Skeletal muscle tissue (tissue), 3 donors: ENCODE measurements at regions not wholly inside any gene's neighbourhood (a gene's known extent, or its start where the extent isn't known, plus 50 kb on each side); places are given as distances from the start of the nearest gene placed in this dataset.

Experiments
- H3K27ac ChIP-seq: one replicate; pipeline ENCODE4 v1.7.0; 2013; ENCODE audit warnings: mild to moderate bottlenecking, low read depth, low read length, inconsistent platforms
- H3K27me3 ChIP-seq, 3 donors: one replicate each; pipeline ENCODE4 v1.7.0; 2013; ENCODE audit warnings: low read length in 3 of 3; ENCODE audit not compliant: control insufficient read depth in 3 of 3, insufficient read depth in 3 of 3
- H3K36me3 ChIP-seq, 3 donors: one replicate each; pipeline ENCODE4 v1.7.0; 2013; ENCODE audit warnings: low read length in 3 of 3; ENCODE audit not compliant: control insufficient read depth in 3 of 3, insufficient read depth in 3 of 3
- H3K4me1 ChIP-seq, 3 donors: one replicate each; pipeline ENCODE4 v1.7.0; 2013; ENCODE audit warnings: low read length in 3 of 3, mild to moderate bottlenecking in 3 of 3; ENCODE audit not compliant: control insufficient read depth in 3 of 3, insufficient read depth in 3 of 3
- H3K4me3 ChIP-seq, 3 donors: one replicate each; pipeline ENCODE4 v1.7.0; 2013; ENCODE audit warnings: low read length in 3 of 3
- H3K9ac ChIP-seq, 3 donors: one replicate each; pipeline ENCODE4 v1.7.0; 2013; ENCODE audit warnings: low read length in 3 of 3, mild to moderate bottlenecking in 3 of 3, moderate library complexity in 2 of 3, low read depth in 1 of 3
- H3K9me3 ChIP-seq, 3 donors: one replicate each; pipeline ENCODE4 v1.7.0; 2013; ENCODE audit warnings: low read length in 3 of 3; ENCODE audit not compliant: control insufficient read depth in 3 of 3
- donor health status: Osteomylitis.

- H3K4me3 ChIP-seq = no peak overlapping the region
- H3K27me3 ChIP-seq = peaks cover 4 to 14% (median 9%) of the 10 kb centered on the region in 3 donors
- H3K9me3 ChIP-seq = no peaks in the 10 kb centered on the region
- no peak overlapping the region for H3K27ac ChIP-seq
- no peaks in the 10 kb centered on the region for H3K36me3 ChIP-seq
- H3K4me1 ChIP-seq = no peaks in the 10 kb centered on the region
- no peak overlapping the region for H3K9ac ChIP-seq
These were observed 239.7 kb downstream of the SH3BP4 start for GRCh38 chr2:235191486-235191885.

GRCh38 chr2:235191978-235192377 lies 240.2 kb downstream of the SH3BP4 start:
- Histone ChIP-seq H3K36me3 (no peaks in the 10 kb centered on the region), H3K9ac (no peak overlapping the region), H3K4me1 (no peaks in the 10 kb centered on the region), H3K4me3 (no peak overlapping the region), H3K27ac (no peak overlapping the region), H3K9me3 (no peaks in the 10 kb centered on the region), H3K27me3 (peaks cover 4 to 14% (median 9%) of the 10 kb centered on the region in 3 donors)

GRCh38 chr2:235194351-235194750 lies 242.5 kb downstream of the SH3BP4 start:
- peaks cover 4 to 14% (median 4%) of the 10 kb centered on the region in 3 donors for H3K27me3 ChIP-seq
- H3K36me3 ChIP-seq = no peaks in the 10 kb centered on the region
- H3K9ac ChIP-seq = no peak overlapping the region
- no peak overlapping the region for H3K27ac ChIP-seq
- H3K4me3 ChIP-seq = no peak overlapping the region
- no peaks in the 10 kb centered on the region for H3K4me1 ChIP-seq
- H3K9me3 ChIP-seq = no peaks in the 10 kb centered on the region

DNA sequence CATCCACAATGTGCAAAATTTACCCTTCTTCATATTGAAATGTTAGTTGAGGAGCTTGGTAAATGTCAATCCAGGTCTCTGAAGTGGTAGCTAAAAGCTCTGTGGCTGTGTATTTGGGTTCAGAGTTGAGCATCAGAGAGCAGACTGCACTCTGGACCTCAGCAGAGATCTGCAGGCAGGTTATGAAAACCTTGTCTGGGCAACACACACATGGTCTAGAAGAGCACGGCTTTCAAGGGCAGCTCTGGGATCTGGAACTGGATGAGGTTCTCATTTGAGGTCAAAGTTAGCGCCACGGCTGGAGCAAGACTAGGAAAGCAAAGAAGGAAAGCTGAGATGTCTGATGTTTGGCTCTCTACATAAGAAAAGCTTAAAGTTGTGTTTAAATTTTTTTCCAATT lies 243.0 kb downstream of the SH3BP4 start:
- Histone ChIP-seq H3K9ac (no peak overlapping the region), H3K36me3 (no peaks in the 10 kb centered on the region), H3K9me3 (no peaks in the 10 kb centered on the region), H3K4me1 (no peaks in the 10 kb centered on the region), H3K4me3 (no peak overlapping the region), H3K27me3 (peaks cover 4 to 14% (median 4%) of the 10 kb centered on the region in 3 donors), H3K27ac (no peak overlapping the region)

DNA sequence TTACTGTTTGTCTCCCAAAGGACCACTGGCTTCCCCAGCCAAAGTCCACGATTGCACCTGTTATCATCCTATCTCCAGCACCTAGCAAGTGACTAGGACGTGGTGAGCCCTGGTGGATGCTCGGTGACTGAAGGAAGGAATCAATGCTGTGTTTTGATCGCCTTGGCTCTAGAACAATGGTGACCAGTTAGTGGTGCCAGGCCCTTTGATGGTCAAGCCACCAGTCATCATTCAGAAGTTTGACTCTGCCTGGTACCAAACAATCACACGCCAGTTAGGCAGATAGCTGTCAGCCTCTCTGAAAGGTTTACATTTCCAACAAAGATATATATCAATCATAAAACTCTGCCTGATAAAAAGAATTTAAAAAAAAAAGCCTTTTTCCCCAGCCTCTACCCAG lies 244.1 kb downstream of the SH3BP4 start:
- no peaks in the 10 kb centered on the region for H3K9me3 ChIP-seq
- H3K9ac ChIP-seq = no peak overlapping the region
- no peaks in the 10 kb centered on the region for H3K4me1 ChIP-seq
- H3K4me3 ChIP-seq = no peak overlapping the region
- H3K36me3 ChIP-seq = no peaks in the 10 kb centered on the region
- H3K27me3 ChIP-seq = peaks cover 4 to 14% (median 4%) of the 10 kb centered on the region in 3 donors
- no peak overlapping the region for H3K27ac ChIP-seq

GRCh38 chr2:235199128-235199527 lies 247.3 kb downstream of the SH3BP4 start:
- no peak overlapping the region for H3K4me3 ChIP-seq
- no peak overlapping the region for H3K27ac ChIP-seq
- no peak overlapping the region for H3K9ac ChIP-seq
- H3K27me3 ChIP-seq = peaks cover 3 to 9% (median 8%) of the 10 kb centered on the region in 3 donors
- no peaks in the 10 kb centered on the region for H3K9me3 ChIP-seq
- no peaks in the 10 kb centered on the region for H3K36me3 ChIP-seq
- H3K4me1 ChIP-seq = no peaks in the 10 kb centered on the region

DNA sequence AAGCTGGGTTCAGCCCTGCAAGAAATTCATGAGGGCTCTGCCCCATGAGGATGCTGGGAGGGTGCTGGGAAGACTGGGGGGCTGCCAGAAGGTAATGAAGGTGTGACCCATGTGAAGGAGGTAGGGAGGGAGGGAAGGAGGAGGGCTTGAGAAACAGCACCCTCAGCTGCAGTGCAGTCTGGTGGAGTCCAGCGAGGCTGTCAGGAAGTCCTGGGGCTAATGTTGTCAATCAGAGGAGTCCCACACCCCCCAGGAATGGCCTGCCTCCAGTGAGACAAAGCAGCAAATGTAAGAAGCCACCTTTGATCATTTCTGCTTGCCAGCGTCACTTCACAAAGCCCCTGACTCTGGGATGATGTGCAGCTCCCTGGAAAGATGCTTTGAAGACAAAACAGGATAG lies 248.4 kb downstream of the SH3BP4 start:
- Histone ChIP-seq H3K27ac (no peak overlapping the region), H3K4me1 (no peaks in the 10 kb centered on the region), H3K27me3 (peaks cover 3 to 7% (median 5%) of the 10 kb centered on the region in 3 donors), H3K36me3 (no peaks in the 10 kb centered on the region), H3K9me3 (no peaks in the 10 kb centered on the region), H3K9ac (no peak overlapping the region), H3K4me3 (no peak overlapping the region)

GRCh38 chr2:235201756-235202155 lies 249.9 kb downstream of the SH3BP4 start:
- H3K9ac ChIP-seq = no peak overlapping the region
- H3K27me3 ChIP-seq = peaks cover 4 to 11% (median 7%) of the 10 kb centered on the region in 3 donors
- no peaks in the 10 kb centered on the region for H3K4me1 ChIP-seq
- no peak overlapping the region for H3K4me3 ChIP-seq
- no peak overlapping the region for H3K27ac ChIP-seq
- no peaks in the 10 kb centered on the region for H3K36me3 ChIP-seq
- H3K9me3 ChIP-seq = no peaks in the 10 kb centered on the region

DNA sequence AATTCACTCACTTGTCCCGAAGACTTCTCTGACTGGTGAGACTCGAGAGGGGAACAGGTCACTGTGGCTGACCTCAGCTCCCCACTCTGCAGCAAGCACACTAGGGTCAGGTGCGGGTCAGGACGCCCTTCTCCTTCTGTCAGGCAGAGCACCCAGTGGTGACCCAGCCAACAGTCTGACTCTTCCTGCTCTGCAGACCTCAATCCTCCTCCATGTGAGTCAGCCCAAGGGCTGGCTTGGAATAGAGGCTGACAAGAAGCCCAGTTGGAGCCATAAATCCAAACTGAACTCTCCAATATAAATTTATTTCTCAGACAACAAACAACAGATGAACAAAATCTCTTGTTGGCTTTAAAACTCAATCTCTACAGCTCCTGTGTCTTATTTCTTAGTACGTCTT lies 253.1 kb downstream of the SH3BP4 start:
- H3K27me3 ChIP-seq = peaks cover 4 to 13% (median 12%) of the 10 kb centered on the region in 3 donors
- no peak overlapping the region for H3K4me3 ChIP-seq
- H3K9me3 ChIP-seq = no peaks in the 10 kb centered on the region
- H3K4me1 ChIP-seq = no peaks in the 10 kb centered on the region
- H3K27ac ChIP-seq = no peak overlapping the region
- no peaks in the 10 kb centered on the region for H3K36me3 ChIP-seq
- H3K9ac ChIP-seq = no peak overlapping the region

- Histone ChIP-seq H3K9me3 (no peaks in the 10 kb centered on the region), H3K36me3 (no peaks in the 10 kb centered on the region), H3K9ac (no peak overlapping the region), H3K4me3 (no peak overlapping the region), H3K27me3 (peaks cover 4 to 13% (median 12%) of the 10 kb centered on the region in 3 donors), H3K4me1 (no peaks in the 10 kb centered on the region), H3K27ac (no peak overlapping the region)
These were observed 254.6 kb downstream of the SH3BP4 start for GRCh38 chr2:235206399-235206798.
